DOHH2 (cell line): ENCODE measurements at regions not wholly inside any gene's neighbourhood (a gene's known extent, or its start where the extent isn't known, plus 50 kb on each side); places are given as distances from the start of the nearest gene placed in this dataset.

Source experiments
- H3F3A ChIP-seq: fragments of 200-600 bp; sonication (generic), shearing (Covaris generic); 2 replicates; pipeline ENCODE4 v1.6.0; 2016; ENCODE audit warnings: antibody characterized with exemption, mild to moderate bottlenecking; ENCODE audit not compliant: control insufficient read depth, insufficient read depth
- H3K27ac ChIP-seq: fragments of 200-600 bp; sonication (generic); 2 replicates; pipeline ENCODE4 v1.5.1; 2014; ENCODE audit warnings: low read depth, mild to moderate bottlenecking, low read length, moderate library complexity
- H3K27me3 ChIP-seq: fragments of 200-600 bp; sonication (generic); 2 replicates; pipeline ENCODE4 v1.6.1; 2014; ENCODE audit warnings: mild to moderate bottlenecking, low read length, mixed read lengths; ENCODE audit not compliant: control insufficient read depth
- H3K36me3 ChIP-seq: fragments of 200-600 bp; sonication (generic); 2 replicates; pipeline ENCODE4 v1.6.1; 2014; ENCODE audit warnings: mild to moderate bottlenecking, low read length, moderate library complexity, mixed read lengths; ENCODE audit not compliant: control insufficient read depth
- H3K4me1 ChIP-seq: fragments of 200-600 bp; sonication (generic); 2 replicates; pipeline ENCODE4 v1.6.1; 2014; ENCODE audit warnings: mild to moderate bottlenecking, low read length, mixed read lengths; ENCODE audit not compliant: control insufficient read depth
- H3K4me2 ChIP-seq: fragments of 200-600 bp; sonication (generic); 2 replicates; pipeline ENCODE4 v1.6.0; 2014; ENCODE audit warnings: mild to moderate bottlenecking, low read length, moderate library complexity
- H3K4me3 ChIP-seq: fragments of 200-600 bp; sonication (generic); 2 replicates; pipeline ENCODE4 v1.5.1; 2014; ENCODE audit warnings: mild to moderate bottlenecking, low read length, mixed read lengths
- H3K79me2 ChIP-seq: fragments of 200-600 bp; sonication (generic); 2 replicates; pipeline ENCODE4 v1.6.1; 2014; ENCODE audit warnings: mild to moderate bottlenecking, low read length, mixed read lengths; ENCODE audit not compliant: control insufficient read depth
- H3K9me2 ChIP-seq: fragments of 200-600 bp; sonication (generic); replicated peaks from 2 replicates; pipeline ENCODE4 v1.6.1; 2014; ENCODE audit warnings: mild to moderate bottlenecking, low read length, mixed read lengths; ENCODE audit not compliant: control insufficient read depth
- H3K9me3 ChIP-seq: fragments of 200-600 bp; sonication (generic); 2 replicates; pipeline ENCODE4 v1.6.1; 2014; ENCODE audit warnings: antibody characterized with exemption, low read length, mixed read lengths; ENCODE audit not compliant: control insufficient read depth, insufficient read depth
- H4K20me1 ChIP-seq: fragments of 200-600 bp; sonication (generic); 2 replicates; pipeline ENCODE4 v1.6.0; 2014; ENCODE audit warnings: low read depth, mild to moderate bottlenecking, antibody characterized with exemption, low read length, moderate library complexity; ENCODE audit not compliant: control insufficient read depth, insufficient read depth
- EZH2phosphoT487 ChIP-seq: fragments of 200-600 bp; sonication (generic); IDR thresholded peaks from 2 replicates; pipeline ENCODE4 v1.6.1; 2017; ENCODE audit warnings: borderline replicate concordance, mild to moderate bottlenecking, antibody characterized with exemption, low read length, moderate library complexity, mixed read lengths
- TF ChIP-seq, protein P1 (sequence below): fragments of 200-600 bp; sonication (generic); IDR thresholded peaks from one replicate; pipeline ENCODE4 v1.5.1; 2014; ENCODE audit warnings: antibody characterized with exemption, mild to moderate bottlenecking, low read depth, low read length; ENCODE audit not compliant: poor library complexity, severe bottlenecking

DNA sequence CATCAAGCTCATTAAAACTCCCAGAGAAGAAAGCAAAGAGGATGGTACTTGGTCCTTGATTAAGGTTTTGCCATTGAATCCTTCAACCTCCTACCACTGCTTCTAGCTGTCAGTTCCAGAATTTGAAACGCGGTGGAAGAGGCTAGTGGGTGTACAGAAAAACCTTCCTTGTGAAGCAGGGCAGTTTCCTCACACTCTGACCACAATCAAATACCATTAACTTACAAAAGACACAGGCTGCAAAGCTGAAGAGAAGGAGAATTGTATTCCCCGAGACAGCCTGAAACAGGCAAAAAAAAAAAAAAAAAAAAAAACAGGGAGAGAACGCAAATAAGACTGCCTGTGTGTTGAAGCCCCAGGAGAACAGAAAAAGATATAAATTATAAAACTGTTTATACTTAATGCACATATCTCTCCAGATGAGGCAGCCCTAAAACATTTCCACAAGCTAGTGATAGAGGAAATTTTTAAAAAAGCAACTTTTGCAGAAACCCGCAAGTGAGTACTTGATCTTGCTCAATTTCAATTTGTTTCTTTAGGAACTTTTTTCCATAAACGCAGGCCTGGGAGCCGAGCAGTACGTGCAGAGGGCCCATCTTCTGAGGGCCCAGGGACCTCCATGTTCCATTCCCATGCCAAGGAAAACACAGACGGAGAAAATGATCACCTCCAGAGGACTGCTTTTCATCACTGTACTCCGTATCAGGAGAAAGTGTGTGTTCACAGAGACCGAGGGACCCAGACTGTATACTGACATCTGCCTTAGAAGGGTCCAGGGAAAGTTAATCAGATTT lies 218.7 kb upstream of the BLID start:
- Histone ChIP-seq H3F3A (no peaks in the 10 kb centered on the region), H3K4me1 (no peaks in the 10 kb centered on the region), H3K4me2 (no peak overlapping the region), H3K9me3 (no peaks in the 10 kb centered on the region), H3K4me3 (no peak overlapping the region), H3K79me2 (no peaks in the 10 kb centered on the region), H3K36me3 (no peaks in the 10 kb centered on the region), H4K20me1 (no peaks in the 10 kb centered on the region), H3K27ac (no peak overlapping the region), H3K27me3 (no peaks in the 10 kb centered on the region), H3K9me2 (no peaks in the 10 kb centered on the region)
- no peak for TF ChIP-seq EZH2phosphoT487
- TF ChIP-seq, protein P1, sequence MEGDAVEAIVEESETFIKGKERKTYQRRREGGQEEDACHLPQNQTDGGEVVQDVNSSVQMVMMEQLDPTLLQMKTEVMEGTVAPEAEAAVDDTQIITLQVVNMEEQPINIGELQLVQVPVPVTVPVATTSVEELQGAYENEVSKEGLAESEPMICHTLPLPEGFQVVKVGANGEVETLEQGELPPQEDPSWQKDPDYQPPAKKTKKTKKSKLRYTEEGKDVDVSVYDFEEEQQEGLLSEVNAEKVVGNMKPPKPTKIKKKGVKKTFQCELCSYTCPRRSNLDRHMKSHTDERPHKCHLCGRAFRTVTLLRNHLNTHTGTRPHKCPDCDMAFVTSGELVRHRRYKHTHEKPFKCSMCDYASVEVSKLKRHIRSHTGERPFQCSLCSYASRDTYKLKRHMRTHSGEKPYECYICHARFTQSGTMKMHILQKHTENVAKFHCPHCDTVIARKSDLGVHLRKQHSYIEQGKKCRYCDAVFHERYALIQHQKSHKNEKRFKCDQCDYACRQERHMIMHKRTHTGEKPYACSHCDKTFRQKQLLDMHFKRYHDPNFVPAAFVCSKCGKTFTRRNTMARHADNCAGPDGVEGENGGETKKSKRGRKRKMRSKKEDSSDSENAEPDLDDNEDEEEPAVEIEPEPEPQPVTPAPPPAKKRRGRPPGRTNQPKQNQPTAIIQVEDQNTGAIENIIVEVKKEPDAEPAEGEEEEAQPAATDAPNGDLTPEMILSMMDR = no peak

DNA sequence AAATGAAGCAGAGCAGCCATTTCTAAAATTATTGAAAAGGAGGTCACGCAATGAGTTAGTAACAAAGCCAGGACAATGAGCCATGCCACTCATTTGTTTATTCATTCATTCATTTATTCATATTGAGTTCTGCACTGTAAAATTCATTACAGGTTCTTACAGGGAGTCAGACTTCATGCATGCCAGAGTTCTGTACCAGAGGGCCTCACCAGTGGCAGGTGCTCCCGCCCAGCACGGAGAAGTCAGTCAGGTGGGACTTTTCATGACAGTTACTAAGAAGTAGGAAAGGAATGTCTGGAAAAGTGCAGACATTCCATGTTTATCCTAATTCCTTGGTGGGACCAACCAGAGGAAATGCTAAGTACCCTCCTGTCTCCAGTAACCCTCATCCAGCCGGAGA lies 217.5 kb upstream of the BLID start:
- Histone ChIP-seq H3K4me3 (no peak overlapping the region), H3F3A (no peaks in the 10 kb centered on the region), H3K4me1 (no peaks in the 10 kb centered on the region), H3K27me3 (no peaks in the 10 kb centered on the region), H3K9me2 (no peaks in the 10 kb centered on the region), H3K4me2 (no peak overlapping the region), H3K79me2 (no peaks in the 10 kb centered on the region), H3K9me3 (no peaks in the 10 kb centered on the region), H4K20me1 (no peaks in the 10 kb centered on the region), H3K27ac (no peak overlapping the region), H3K36me3 (no peaks in the 10 kb centered on the region)
- TF ChIP-seq, protein P1 = no peak
- TF ChIP-seq EZH2phosphoT487 = no peak

DNA sequence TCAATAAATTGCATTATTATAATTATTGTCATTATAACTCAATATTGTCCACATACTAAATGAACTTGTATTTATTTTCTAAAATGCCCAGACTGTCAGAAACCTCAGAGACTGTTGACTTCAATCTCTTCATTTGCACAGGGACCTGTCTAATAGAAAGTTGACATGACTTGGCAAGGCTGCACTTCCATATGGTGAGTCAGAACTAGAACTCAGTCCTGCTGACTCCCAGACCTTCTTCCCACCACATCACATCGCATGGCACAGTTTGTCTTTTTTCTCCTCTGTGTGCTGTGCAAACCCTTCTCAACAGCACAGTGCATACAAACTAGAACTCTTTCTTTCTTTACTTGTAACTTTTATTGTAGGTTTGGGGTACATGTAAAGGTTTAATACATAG lies 215.1 kb upstream of the BLID start:
- Histone ChIP-seq H3K27me3 (no peaks in the 10 kb centered on the region), H3K27ac (no peak overlapping the region), H3K79me2 (no peaks in the 10 kb centered on the region), H3F3A (no peaks in the 10 kb centered on the region), H3K9me2 (no peaks in the 10 kb centered on the region), H4K20me1 (no peaks in the 10 kb centered on the region), H3K4me1 (no peaks in the 10 kb centered on the region), H3K4me2 (no peak overlapping the region), H3K9me3 (no peaks in the 10 kb centered on the region), H3K36me3 (no peaks in the 10 kb centered on the region), H3K4me3 (no peak overlapping the region)
- TF ChIP-seq, protein P1 = no peak
- TF ChIP-seq EZH2phosphoT487 = no peak
